HG03558 (cell line): ENCODE measurements at regions not wholly inside any gene's neighbourhood (a gene's known extent, or its start where the extent isn't known, plus 50 kb on each side); places are given as distances from the start of the nearest gene placed in this dataset.
"Not testable (repeated sequence)": the region's sequence is repeated elsewhere in the genome, so short reads cannot be mapped to it uniquely, and the experiment has no call there.

ENCODE experiments used
- ATAC-seq: cut with Tn5 transposase; IDR thresholded peaks from one replicate; pipeline ENCODE4 v1.9.1; 2021; ENCODE audit warnings: moderate number of reproducible peaks; ENCODE audit not compliant: unreplicated experiment; ENCODE audit errors: extremely low read depth

- ATAC-seq, result no peak
Measured at GRCh38 chr11:97607291-97608000, 1217.6 kb downstream of the JRKL start.

- no peak for ATAC-seq
Measured at GRCh38 chr11:97610000-97610399, 1220.2 kb downstream of the JRKL start.

- no peak for ATAC-seq
Measured at GRCh38 chr11:97610854-97611253, 1221.0 kb downstream of the JRKL start.

GRCh38 chr11:97611345-97611744, 1221.5 kb downstream of the JRKL start:
- ATAC-seq, result no peak

GRCh38 chr11:97614606-97615005, 1224.8 kb downstream of the JRKL start:
- no peak for ATAC-seq

- no peak for ATAC-seq
Measured at GRCh38 chr11:97615546-97615945, 1225.7 kb downstream of the JRKL start.

- ATAC-seq, result no peak
Measured at GRCh38 chr11:97617031-97617430, 1227.2 kb downstream of the JRKL start.

DNA sequence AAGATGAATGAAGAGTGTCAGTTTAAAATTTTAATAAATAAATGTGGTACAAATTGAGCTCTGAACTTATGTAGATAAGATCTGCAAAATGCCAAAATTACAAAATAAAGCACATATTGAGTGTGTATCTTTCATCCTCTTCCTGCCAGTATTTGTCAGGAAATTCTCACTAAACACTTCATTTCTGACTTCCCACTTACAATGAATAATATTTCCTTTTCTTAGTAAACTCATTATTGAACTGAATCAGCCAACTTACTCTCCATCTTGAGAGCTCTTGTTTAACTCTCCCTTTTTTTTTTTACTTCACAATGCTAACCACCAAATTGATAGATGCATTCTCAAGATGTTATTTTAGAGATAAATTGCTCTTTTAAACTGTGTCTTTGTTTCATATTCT, 1230.2 kb downstream of the JRKL start:
- ATAC-seq, result no peak

GRCh38 chr11:97621282-97621681, 1231.5 kb downstream of the JRKL start:
- no peak for ATAC-seq

GRCh38 chr11:97622795-97623194, 1233.0 kb downstream of the JRKL start:
- no peak for ATAC-seq

GRCh38 chr11:97636741-97637140, 1246.9 kb downstream of the JRKL start:
- not testable (repeated sequence) for ATAC-seq

DNA sequence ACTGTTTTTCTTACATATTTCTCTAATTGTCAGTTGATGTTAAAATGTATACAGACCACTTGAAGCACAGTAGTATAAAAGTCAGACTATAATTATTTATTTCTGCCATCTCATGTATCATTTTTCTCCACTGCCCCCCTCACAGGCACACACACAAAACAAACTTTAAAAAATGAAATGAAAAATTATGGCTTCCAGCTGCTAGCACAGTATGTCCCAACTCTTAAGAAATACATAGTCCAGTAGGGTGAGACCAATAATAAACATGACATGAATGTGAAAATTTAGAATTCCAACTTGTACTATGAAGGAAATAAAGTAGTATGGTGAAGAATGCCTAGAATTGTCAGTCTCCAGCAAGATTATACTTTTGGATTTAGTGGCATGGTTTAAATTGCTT, 1247.9 kb downstream of the JRKL start:
- no peak for ATAC-seq

- ATAC-seq, result no peak
Measured at GRCh38 chr11:97638641-97639224, 1248.9 kb downstream of the JRKL start.

DNA sequence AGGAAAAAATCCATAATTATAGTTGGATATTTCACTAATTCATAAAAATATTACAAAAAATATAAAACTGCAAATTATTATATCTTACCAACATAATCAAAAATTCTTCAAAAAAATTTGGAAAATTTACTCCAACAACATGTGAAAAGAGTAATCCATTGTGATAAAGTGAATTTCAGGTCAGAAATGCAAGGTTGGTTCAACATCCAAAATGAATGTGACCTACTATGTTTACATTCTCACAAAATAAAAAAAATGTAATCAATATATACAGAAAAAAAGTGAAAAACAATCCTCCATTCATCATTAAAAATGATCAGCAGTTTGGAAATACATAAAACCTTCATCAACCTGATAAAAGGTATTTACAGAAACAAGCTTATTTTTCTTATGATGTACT, 1252.2 kb downstream of the JRKL start:
- ATAC-seq, result no peak

DNA sequence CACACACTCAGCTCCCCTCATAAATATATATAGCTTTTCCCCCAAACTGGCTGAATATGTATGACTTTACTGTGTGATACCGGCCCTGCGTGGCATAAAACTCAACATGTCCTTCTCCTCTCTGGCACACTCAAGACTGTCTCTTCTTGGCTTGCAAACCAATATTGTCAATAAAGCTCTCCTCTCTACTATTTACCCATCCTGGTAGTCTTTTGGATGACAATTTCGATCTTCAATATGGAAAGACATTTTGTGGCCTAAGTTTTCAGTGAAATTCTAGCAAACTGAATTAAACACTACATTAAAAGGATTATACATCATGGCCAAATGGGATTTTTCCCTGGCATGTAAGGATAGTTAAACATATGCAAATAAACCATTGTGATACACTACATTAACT, 1255.9 kb downstream of the JRKL start:
- ATAC-seq, result no peak

DNA sequence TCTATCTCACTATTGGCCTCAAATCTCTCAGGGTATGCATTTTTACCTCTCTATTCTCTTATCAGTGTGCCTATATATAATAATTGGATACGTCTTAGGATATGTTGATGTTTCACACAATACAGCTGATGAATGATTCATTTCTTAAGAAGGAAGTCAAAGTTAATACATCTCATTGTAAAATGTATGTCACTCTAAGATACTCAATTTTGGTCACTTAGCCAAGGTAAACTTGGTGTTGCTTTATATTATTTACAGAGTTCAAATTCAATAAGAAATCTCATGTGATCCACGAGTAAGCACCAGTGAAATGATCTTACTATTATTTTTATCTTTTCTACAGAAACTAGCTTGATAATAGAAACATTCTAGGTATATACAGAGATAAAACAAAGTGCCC, 1266.5 kb downstream of the JRKL start:
- no peak for ATAC-seq

DNA sequence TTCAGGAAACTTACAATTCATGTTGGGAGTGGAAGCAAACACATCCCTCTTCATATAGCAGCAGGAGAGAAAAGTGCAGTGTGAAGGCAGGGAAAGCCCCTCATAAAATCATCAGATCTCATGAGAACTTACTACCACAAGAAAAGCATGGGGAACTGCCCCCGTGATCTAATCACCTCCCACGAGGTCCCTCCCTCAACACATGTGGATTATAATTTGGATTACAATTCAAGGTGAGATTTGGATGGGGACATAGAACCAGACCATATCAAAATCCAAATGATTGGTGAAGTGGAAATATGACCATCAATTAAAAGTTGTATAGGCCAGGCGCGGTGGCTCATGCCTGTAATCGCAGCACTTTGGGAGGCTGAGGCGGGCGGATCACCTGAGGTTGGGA, 1268.0 kb downstream of the JRKL start:
- ATAC-seq, result no peak

DNA sequence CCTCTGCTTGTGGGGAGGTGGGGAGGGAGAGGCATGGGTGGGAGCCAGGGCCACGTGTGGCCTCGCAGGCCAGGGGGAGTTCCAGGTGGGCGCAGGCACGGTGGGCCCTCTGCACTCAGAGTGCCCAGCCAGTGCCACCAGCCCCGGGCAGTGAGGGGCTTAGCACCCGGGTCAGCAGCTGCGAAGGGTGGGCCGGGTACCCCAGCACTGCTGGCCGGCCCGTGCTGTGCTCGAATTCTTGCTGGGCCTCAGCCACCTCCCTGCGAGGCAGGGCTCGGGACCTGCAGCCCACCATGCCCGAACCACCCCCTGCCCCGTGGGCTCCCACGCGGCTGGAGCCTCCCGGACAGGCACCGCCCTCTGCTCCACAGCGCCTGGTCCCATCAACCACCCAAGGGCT, 1277.2 kb downstream of the JRKL start:
- no peak for ATAC-seq

- no peak for ATAC-seq
Measured at GRCh38 chr11:97683733-97684132, 1293.9 kb downstream of the JRKL start.

DNA sequence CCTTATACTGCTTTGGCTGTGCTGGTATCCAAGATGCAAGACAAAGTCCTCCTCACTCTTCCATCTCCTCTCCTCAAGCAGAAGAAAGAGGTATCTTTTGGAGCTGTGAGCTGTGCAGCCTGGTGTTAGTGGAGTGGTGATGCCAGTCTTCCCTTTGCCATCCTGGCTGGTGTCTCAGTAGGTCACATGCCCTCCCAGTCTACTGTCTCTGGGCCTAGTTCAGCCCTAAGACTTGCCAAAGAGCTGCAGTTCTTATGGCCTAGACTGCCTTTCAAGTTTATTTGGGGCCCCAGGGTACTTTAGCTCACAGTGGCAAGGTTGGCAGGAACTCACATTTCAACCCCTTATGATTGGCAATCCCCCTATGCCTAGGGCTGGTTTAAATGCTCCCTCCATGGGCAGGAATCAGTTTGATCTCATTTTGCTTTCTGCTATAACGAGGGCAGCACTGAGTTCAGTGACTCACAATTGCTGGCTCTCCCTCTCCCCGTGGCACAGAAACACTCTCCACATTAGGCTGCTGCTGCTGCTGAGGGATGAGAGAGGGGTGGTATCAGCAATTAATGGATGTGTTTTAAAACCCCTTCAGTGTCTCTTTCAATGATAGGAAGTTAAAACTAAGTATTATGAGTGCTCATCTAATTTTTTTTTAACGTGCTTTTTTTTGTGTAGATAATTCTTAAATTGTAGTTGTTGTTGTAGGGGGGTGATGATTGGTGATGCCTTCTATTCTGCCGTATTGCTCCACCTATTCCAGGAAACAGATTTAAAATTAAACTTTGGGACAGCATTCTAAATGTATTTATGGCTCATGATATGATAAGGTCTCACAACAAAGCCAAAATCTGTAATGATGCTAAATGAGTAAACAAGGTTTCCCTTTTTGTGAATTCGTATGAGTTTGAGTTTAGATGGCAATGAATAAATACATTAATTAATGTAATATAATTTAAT, 1295.0 kb downstream of the JRKL start:
- ATAC-seq, result no peak

DNA sequence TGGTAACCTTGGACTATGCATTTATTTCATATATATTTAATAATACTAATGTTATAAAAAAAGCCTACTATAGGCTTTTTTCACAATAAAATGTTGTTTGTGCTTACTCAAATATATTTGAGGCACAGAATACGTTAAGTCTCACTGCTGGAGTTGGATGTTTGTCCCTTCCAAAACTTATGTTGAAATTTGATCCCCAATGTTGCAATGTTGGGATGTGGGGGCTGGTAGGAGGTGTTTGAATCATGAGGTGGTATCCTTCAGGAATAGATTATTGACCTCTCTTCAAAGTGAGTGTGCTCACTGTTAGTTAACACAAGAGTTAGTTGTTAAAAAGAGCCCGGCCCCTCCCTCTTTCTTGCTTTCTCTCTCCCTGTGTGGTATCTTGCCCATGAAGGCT, 1295.9 kb downstream of the JRKL start:
- ATAC-seq, result no peak
